ENCODE measurements at regions not wholly inside any gene's neighbourhood (a gene's known extent, or its start where the extent isn't known, plus 50 kb on each side); places are given as distances from the start of the nearest gene placed in this dataset.

GRCh38 chr12:97131220-97131981, 224.3 kb downstream of the NEDD1 start:
- H3K9me3 ChIP-seq (ENCODE audit: insufficient read depth, low read length), result peaks cover 24% of the 10 kb centered on the region; the same call in 1 of the 2 replicates
- no peaks in the 10 kb centered on the region for H3K4me1 ChIP-seq (ENCODE audit: insufficient read depth, insufficient read length)
- peak overlapping the region; percentile 44 for H3K9ac ChIP-seq (ENCODE audit: insufficient read length, low read depth)
- peak; percentile 92 for DNase-seq (ENCODE audit: low read depth, low spot score)
- no peak overlapping the region for H3K4me3 ChIP-seq (ENCODE audit: insufficient read length, low read depth)
- no peaks in the 10 kb centered on the region for H3K36me3 ChIP-seq (ENCODE audit: insufficient read depth, insufficient read length, low read length)
- TF ChIP-seq SUZ12 (IDR thresholded peaks at IDR 0.05; ENCODE audit: extremely low read depth, insufficient read depth, insufficient read length) (no peak), ZNF274 (IDR thresholded peaks at IDR 0.05; ENCODE audit: low read depth, low read length) (no peak), YY1 (IDR thresholded peaks at IDR 0.05; ENCODE audit: insufficient read depth, insufficient read length) (no peak)
- H3K27me3 ChIP-seq (ENCODE audit: insufficient read depth, insufficient read length), result no peaks in the 10 kb centered on the region

DNA sequence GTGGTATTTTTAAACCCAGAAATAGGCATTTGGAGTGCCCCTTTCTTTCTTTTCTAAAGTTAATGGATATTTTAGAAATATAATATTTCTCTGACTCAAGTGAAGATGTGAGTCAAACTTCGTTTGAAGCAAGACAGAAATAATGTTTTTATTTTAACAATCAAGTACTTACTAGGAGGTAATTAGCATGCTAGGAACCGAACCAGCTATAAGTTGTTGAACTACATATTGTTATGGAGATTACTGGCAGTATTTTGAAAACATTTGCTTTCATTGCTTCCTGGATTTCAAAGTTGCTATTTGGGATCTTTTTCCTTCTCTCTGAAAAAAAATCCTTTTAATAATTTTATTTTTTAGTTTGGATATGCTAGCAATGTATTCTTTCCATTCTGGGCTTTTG, 225.2 kb downstream of the NEDD1 start:
- Histone ChIP-seq H3K4me3 (ENCODE audit: insufficient read length, low read depth) (no peak overlapping the region), H3K4me1 (ENCODE audit: insufficient read depth, insufficient read length) (no peaks in the 10 kb centered on the region)
- no peak for TF ChIP-seq ZNF274 (IDR thresholded peaks at IDR 0.05; ENCODE audit: low read depth, low read length)
- no peak for TF ChIP-seq YY1 (IDR thresholded peaks at IDR 0.05; ENCODE audit: insufficient read depth, insufficient read length)
- TF ChIP-seq SUZ12 (IDR thresholded peaks at IDR 0.05; ENCODE audit: extremely low read depth, insufficient read depth, insufficient read length), result no peak

GRCh38 chr12:97134495-97134894, 227.4 kb downstream of the NEDD1 start:
- H3K9me3 ChIP-seq (ENCODE audit: insufficient read depth, low read length), result peaks cover 9% of the 10 kb centered on the region; the same call in 1 of the 2 replicates
- no peaks in the 10 kb centered on the region for H3K27me3 ChIP-seq (ENCODE audit: insufficient read depth, insufficient read length)
- H3K36me3 ChIP-seq (ENCODE audit: insufficient read depth, insufficient read length, low read length), result no peaks in the 10 kb centered on the region
- no peak overlapping the region for H3K4me3 ChIP-seq (ENCODE audit: insufficient read length, low read depth)
- H3K4me1 ChIP-seq (ENCODE audit: insufficient read depth, insufficient read length), result no peaks in the 10 kb centered on the region
- DNase-seq (ENCODE audit: low read depth, low spot score), result no peak
- TF ChIP-seq YY1 (IDR thresholded peaks at IDR 0.05; ENCODE audit: insufficient read depth, insufficient read length) (no peak), SUZ12 (IDR thresholded peaks at IDR 0.05; ENCODE audit: extremely low read depth, insufficient read depth, insufficient read length) (no peak), ZNF274 (IDR thresholded peaks at IDR 0.05; ENCODE audit: low read depth, low read length) (no peak)
- H3K9ac ChIP-seq (ENCODE audit: insufficient read length, low read depth), result no peak overlapping the region

More for the DNA sequence above, 225.2 kb downstream of the NEDD1 start:
- Histone ChIP-seq H3K9ac (ENCODE audit: insufficient read length, low read depth) (no peak overlapping the region), H3K36me3 (ENCODE audit: insufficient read depth, insufficient read length, low read length) (no peaks in the 10 kb centered on the region), H3K27me3 (ENCODE audit: insufficient read depth, insufficient read length) (no peaks in the 10 kb centered on the region), H3K9me3 (ENCODE audit: insufficient read depth, low read length) (peaks cover 24% of the 10 kb centered on the region; the same call in 1 of the 2 replicates)
- no peak for DNase-seq (ENCODE audit: low read depth, low spot score)

DNA sequence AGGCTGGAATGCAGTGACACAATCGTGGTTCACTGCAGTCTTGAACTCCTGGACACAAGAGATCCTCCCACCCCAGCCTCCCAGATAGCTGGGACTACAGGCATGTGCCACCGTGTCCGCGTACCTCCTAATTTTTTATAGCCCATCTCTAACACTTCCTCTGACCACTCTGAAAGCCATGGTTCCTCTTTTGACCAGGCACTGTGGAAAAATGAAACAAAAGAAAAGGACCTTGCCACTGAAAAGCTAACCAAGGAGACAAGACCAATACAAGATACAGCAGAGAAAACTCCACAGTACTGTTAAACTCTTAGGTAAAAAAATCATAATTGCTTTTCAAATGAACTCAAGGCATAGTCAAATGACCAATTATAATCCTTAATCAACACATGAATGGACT, 233.3 kb downstream of the NEDD1 start:
- Histone ChIP-seq H3K36me3 (ENCODE audit: insufficient read depth, insufficient read length, low read length) (no peaks in the 10 kb centered on the region), H3K4me3 (ENCODE audit: insufficient read length, low read depth) (no peak overlapping the region), H3K4me1 (ENCODE audit: insufficient read depth, insufficient read length) (no peaks in the 10 kb centered on the region), H3K9ac (ENCODE audit: insufficient read length, low read depth) (no peak overlapping the region), H3K9me3 (ENCODE audit: insufficient read depth, low read length) (0 out of 2 replicates have a peak, but pooled peaks cover 3% of the 10 kb centered on the region), H3K27me3 (ENCODE audit: insufficient read depth, insufficient read length) (no peaks in the 10 kb centered on the region)
- no peak for TF ChIP-seq SUZ12 (IDR thresholded peaks at IDR 0.05; ENCODE audit: extremely low read depth, insufficient read depth, insufficient read length)
- no peak for TF ChIP-seq ZNF274 (IDR thresholded peaks at IDR 0.05; ENCODE audit: low read depth, low read length)
- TF ChIP-seq YY1 (IDR thresholded peaks at IDR 0.05; ENCODE audit: insufficient read depth, insufficient read length), result no peak
- DNase-seq (ENCODE audit: low read depth, low spot score), result no peak

DNA sequence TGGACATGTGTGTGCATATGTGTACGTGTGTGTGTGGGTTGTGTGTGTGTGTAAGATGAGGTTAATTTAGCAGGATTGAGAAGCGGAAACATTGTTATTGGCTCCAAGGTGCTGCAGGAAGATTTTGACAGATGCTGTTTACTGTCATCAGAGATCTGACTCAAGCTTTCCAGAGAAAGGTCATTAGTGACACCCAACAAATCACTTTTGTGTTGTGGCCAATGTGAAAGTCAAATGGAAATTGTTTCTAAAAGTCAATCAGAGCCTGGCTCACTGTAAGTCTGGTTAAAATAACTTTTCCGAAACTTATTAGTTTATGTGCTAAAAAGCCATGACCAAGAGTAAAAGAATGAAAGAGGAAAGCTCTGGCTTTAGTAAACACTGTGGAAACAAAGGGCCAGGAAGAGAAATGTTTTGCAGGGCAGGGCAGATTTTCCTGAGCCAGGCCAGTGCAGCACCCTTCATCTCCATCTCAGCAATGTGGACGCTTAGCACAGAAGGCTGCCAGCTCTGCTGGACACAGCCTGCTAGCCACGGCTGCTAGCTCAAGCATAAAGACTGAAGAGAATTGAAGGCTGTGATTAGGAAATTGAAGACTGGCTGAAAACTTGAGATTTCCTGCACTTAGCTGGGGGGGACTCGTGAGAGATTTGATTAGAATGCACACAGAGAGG, 235.8 kb downstream of the NEDD1 start:
- Histone ChIP-seq H3K4me1 (ENCODE audit: insufficient read depth, insufficient read length) (no peaks in the 10 kb centered on the region), H3K9me3 (ENCODE audit: insufficient read depth, low read length) (no peaks in the 10 kb centered on the region), H3K9ac (ENCODE audit: insufficient read length, low read depth) (no peak overlapping the region), H3K27me3 (ENCODE audit: insufficient read depth, insufficient read length) (no peaks in the 10 kb centered on the region), H3K4me3 (ENCODE audit: insufficient read length, low read depth) (no peak overlapping the region), H3K36me3 (ENCODE audit: insufficient read depth, insufficient read length, low read length) (no peaks in the 10 kb centered on the region)
- DNase-seq (ENCODE audit: low read depth, low spot score), result no peak
- no peak for TF ChIP-seq ZNF274 (IDR thresholded peaks at IDR 0.05; ENCODE audit: low read depth, low read length)
- no peak for TF ChIP-seq SUZ12 (IDR thresholded peaks at IDR 0.05; ENCODE audit: extremely low read depth, insufficient read depth, insufficient read length)
- TF ChIP-seq YY1 (IDR thresholded peaks at IDR 0.05; ENCODE audit: insufficient read depth, insufficient read length), result no peak

DNA sequence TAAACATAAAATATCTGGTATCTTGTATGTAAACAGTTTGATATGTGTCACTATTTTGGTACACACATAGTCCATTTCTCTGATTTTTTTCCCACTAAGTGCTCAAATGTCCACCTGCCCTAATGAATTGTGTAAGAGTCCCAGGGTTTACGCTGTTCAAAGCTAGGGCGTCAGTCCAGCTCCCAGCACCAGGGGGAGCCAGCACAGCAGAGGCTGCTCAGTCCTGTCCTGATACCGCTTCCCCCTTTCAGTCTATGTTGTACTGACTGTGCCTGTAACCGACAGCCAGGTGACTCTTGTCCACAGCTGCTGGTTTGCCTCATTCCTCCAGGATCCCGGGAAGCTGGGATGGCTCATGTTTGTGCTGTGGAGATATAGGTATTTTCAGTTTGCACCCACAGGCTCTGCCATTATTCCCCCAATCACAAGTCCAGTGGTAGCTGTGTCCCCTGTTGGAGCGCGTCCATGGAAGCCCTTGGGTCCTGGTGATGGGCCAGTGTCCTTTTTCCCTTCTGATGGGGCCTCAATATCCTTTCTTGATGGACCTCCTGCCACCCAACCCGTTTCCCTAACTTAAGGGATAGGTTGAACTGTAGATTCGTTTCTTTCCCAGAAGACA, 242.0 kb downstream of the NEDD1 start:
- H3K27me3 ChIP-seq (ENCODE audit: insufficient read depth, insufficient read length), result no peaks in the 10 kb centered on the region
- DNase-seq (ENCODE audit: low read depth, low spot score), result peak; percentile 57
- H3K36me3 ChIP-seq (ENCODE audit: insufficient read depth, insufficient read length, low read length), result no peaks in the 10 kb centered on the region
- TF ChIP-seq YY1 (IDR thresholded peaks at IDR 0.05; ENCODE audit: insufficient read depth, insufficient read length) (no peak), ZNF274 (IDR thresholded peaks at IDR 0.05; ENCODE audit: low read depth, low read length) (no peak), SUZ12 (IDR thresholded peaks at IDR 0.05; ENCODE audit: extremely low read depth, insufficient read depth, insufficient read length) (no peak)
- H3K4me1 ChIP-seq (ENCODE audit: insufficient read depth, insufficient read length), result no peaks in the 10 kb centered on the region
- no peak overlapping the region for H3K4me3 ChIP-seq (ENCODE audit: insufficient read length, low read depth)
- no peak overlapping the region for H3K9ac ChIP-seq (ENCODE audit: insufficient read length, low read depth)
- H3K9me3 ChIP-seq (ENCODE audit: insufficient read depth, low read length), result no peaks in the 10 kb centered on the region

- H3K4me3 ChIP-seq (ENCODE audit: insufficient read length, low read depth), result no peak overlapping the region
Measured at GRCh38 chr12:97151481-97151880, 244.4 kb downstream of the NEDD1 start.

More at GRCh38 chr12:97151481-97151880, 244.4 kb downstream of the NEDD1 start:
- H3K4me1 ChIP-seq (ENCODE audit: insufficient read depth, insufficient read length), result no peaks in the 10 kb centered on the region
- TF ChIP-seq ZNF274 (IDR thresholded peaks at IDR 0.05; ENCODE audit: low read depth, low read length), result no peak
- TF ChIP-seq YY1 (IDR thresholded peaks at IDR 0.05; ENCODE audit: insufficient read depth, insufficient read length), result no peak
- no peak for TF ChIP-seq SUZ12 (IDR thresholded peaks at IDR 0.05; ENCODE audit: extremely low read depth, insufficient read depth, insufficient read length)
- no peak for DNase-seq (ENCODE audit: low read depth, low spot score)
- no peaks in the 10 kb centered on the region for H3K9me3 ChIP-seq (ENCODE audit: insufficient read depth, low read length)
- no peak overlapping the region for H3K9ac ChIP-seq (ENCODE audit: insufficient read length, low read depth)
- H3K27me3 ChIP-seq (ENCODE audit: insufficient read depth, insufficient read length), result no peaks in the 10 kb centered on the region
- H3K36me3 ChIP-seq (ENCODE audit: insufficient read depth, insufficient read length, low read length), result no peaks in the 10 kb centered on the region
